T-helper 17 cell (primary cell): ENCODE measurements at regions not wholly inside any gene's neighbourhood (a gene's known extent, or its start where the extent isn't known, plus 50 kb on each side); places are given as distances from the start of the nearest gene placed in this dataset.

Experiments used
- ATAC-seq: fragments of 150-1000 bp; cut with Tn5 transposase; 2 replicates; pipeline ENCODE4 v1.10.0; 2021; ENCODE audit warnings: mild to moderate bottlenecking, moderate library complexity
- DNase-seq, 3 donors: peaks; one replicate each; pipeline versions ENCODE4 v3.0.0 to v3.0.0-alpha.2; 2020 to 2021
- H3K9me3 ChIP-seq: one replicate; pipeline ENCODE4 v1.7.0; 2013; ENCODE audit warnings: low read length, mild to moderate bottlenecking; ENCODE audit not compliant: control insufficient read depth, poor library complexity, severe bottlenecking
- H3K27ac Mint-ChIP-seq: one replicate; pipeline ENCODE4 v1.8.0; 2022; ENCODE audit warnings: mild to moderate bottlenecking, moderate library complexity, mixed read lengths
- H3K27me3 Mint-ChIP-seq: one replicate; pipeline ENCODE4 v1.8.0; 2022; ENCODE audit warnings: mixed read lengths
- H3K36me3 Mint-ChIP-seq: one replicate; pipeline ENCODE4 v1.8.0; 2022; ENCODE audit warnings: low read depth, mixed read lengths
- H3K4me1 Mint-ChIP-seq: one replicate; pipeline ENCODE4 v1.8.0; 2022; ENCODE audit warnings: mild to moderate bottlenecking, mixed read lengths
- H3K4me3 Mint-ChIP-seq: one replicate; pipeline ENCODE4 v1.8.0; 2022; ENCODE audit warnings: mild to moderate bottlenecking, moderate library complexity, mixed read lengths

GRCh38 chr10:55320187-55320700, 519.2 kb upstream of the PCDH15 start:
- ATAC-seq (no peak), DNase-seq (no peak)
- H3K9me3 ChIP-seq, result no peaks in the 10 kb centered on the region
- no peaks in the 10 kb centered on the region for H3K36me3 Mint-ChIP-seq
- no peaks in the 10 kb centered on the region for H3K27me3 Mint-ChIP-seq
- H3K4me1 Mint-ChIP-seq, result no peaks in the 10 kb centered on the region
- no peak overlapping the region for H3K4me3 Mint-ChIP-seq
- H3K27ac Mint-ChIP-seq, result no peak overlapping the region

- H3K9me3 ChIP-seq, result no peaks in the 10 kb centered on the region
- H3K36me3 Mint-ChIP-seq, result no peaks in the 10 kb centered on the region
- H3K27me3 Mint-ChIP-seq, result no peaks in the 10 kb centered on the region
- DNase-seq, result no peak
- no peak overlapping the region for H3K27ac Mint-ChIP-seq
- H3K4me1 Mint-ChIP-seq, result no peaks in the 10 kb centered on the region
- no peak overlapping the region for H3K4me3 Mint-ChIP-seq
- ATAC-seq, result no peak
Measured at GRCh38 chr10:55311848-55312635, 511.0 kb upstream of the PCDH15 start.

GRCh38 chr10:55310143-55310542, 509.1 kb upstream of the PCDH15 start:
- Mint-ChIP-seq H3K36me3 (no peaks in the 10 kb centered on the region), H3K27me3 (no peaks in the 10 kb centered on the region), H3K27ac (no peak overlapping the region), H3K4me3 (no peak overlapping the region), H3K4me1 (no peaks in the 10 kb centered on the region)
- DNase-seq (no peak), ATAC-seq (no peak)
- H3K9me3 ChIP-seq, result no peaks in the 10 kb centered on the region

- H3K4me1 Mint-ChIP-seq, result no peaks in the 10 kb centered on the region
- no peaks in the 10 kb centered on the region for H3K9me3 ChIP-seq
- H3K27me3 Mint-ChIP-seq, result no peaks in the 10 kb centered on the region
- ATAC-seq, result no peak
- DNase-seq, result no peak
- H3K36me3 Mint-ChIP-seq, result no peaks in the 10 kb centered on the region
- no peak overlapping the region for H3K4me3 Mint-ChIP-seq
- no peak overlapping the region for H3K27ac Mint-ChIP-seq
Measured at GRCh38 chr10:55305285-55305684, 504.3 kb upstream of the PCDH15 start.

- H3K4me1 Mint-ChIP-seq, result no peaks in the 10 kb centered on the region
- ATAC-seq (no peak), DNase-seq (no peak)
- no peaks in the 10 kb centered on the region for H3K9me3 ChIP-seq
- no peak overlapping the region for H3K4me3 Mint-ChIP-seq
- no peak overlapping the region for H3K27ac Mint-ChIP-seq
- H3K27me3 Mint-ChIP-seq, result no peaks in the 10 kb centered on the region
- H3K36me3 Mint-ChIP-seq, result no peaks in the 10 kb centered on the region
Measured at GRCh38 chr10:55287346-55287745, 486.3 kb upstream of the PCDH15 start.

- H3K27ac Mint-ChIP-seq, result no peak overlapping the region
- no peaks in the 10 kb centered on the region for H3K36me3 Mint-ChIP-seq
- no peak overlapping the region for H3K4me3 Mint-ChIP-seq
- no peaks in the 10 kb centered on the region for H3K4me1 Mint-ChIP-seq
- H3K9me3 ChIP-seq, result no peaks in the 10 kb centered on the region
- no peaks in the 10 kb centered on the region for H3K27me3 Mint-ChIP-seq
- no peak for ATAC-seq
- no peak for DNase-seq
Measured at GRCh38 chr10:55283031-55283430, 482.0 kb upstream of the PCDH15 start.

- no peaks in the 10 kb centered on the region for H3K4me1 Mint-ChIP-seq
- ATAC-seq (no peak), DNase-seq (no peak)
- H3K36me3 Mint-ChIP-seq, result no peaks in the 10 kb centered on the region
- H3K9me3 ChIP-seq, result no peaks in the 10 kb centered on the region
- no peaks in the 10 kb centered on the region for H3K27me3 Mint-ChIP-seq
- H3K4me3 Mint-ChIP-seq, result no peak overlapping the region
- H3K27ac Mint-ChIP-seq, result no peak overlapping the region
Measured at GRCh38 chr10:55280696-55281095, 479.7 kb upstream of the PCDH15 start.

GRCh38 chr10:55277549-55277948, 476.5 kb upstream of the PCDH15 start:
- no peak overlapping the region for H3K27ac Mint-ChIP-seq
- no peak overlapping the region for H3K4me3 Mint-ChIP-seq
- H3K9me3 ChIP-seq, result no peaks in the 10 kb centered on the region
- no peaks in the 10 kb centered on the region for H3K27me3 Mint-ChIP-seq
- ATAC-seq, result no peak
- no peak for DNase-seq
- H3K36me3 Mint-ChIP-seq, result no peaks in the 10 kb centered on the region
- H3K4me1 Mint-ChIP-seq, result no peaks in the 10 kb centered on the region

GRCh38 chr10:55274367-55274766, 473.3 kb upstream of the PCDH15 start:
- no peaks in the 10 kb centered on the region for H3K9me3 ChIP-seq

GRCh38 chr10:55273946-55274345, 472.9 kb upstream of the PCDH15 start:
- Mint-ChIP-seq H3K36me3 (no peaks in the 10 kb centered on the region), H3K27ac (no peak overlapping the region), H3K27me3 (no peaks in the 10 kb centered on the region), H3K4me1 (no peaks in the 10 kb centered on the region), H3K4me3 (no peak overlapping the region)
- ATAC-seq (no peak), DNase-seq (no peak)
- H3K9me3 ChIP-seq, result no peaks in the 10 kb centered on the region

More at GRCh38 chr10:55274367-55274766, 473.3 kb upstream of the PCDH15 start:
- DNase-seq (no peak), ATAC-seq (no peak)
- no peak overlapping the region for H3K27ac Mint-ChIP-seq
- H3K27me3 Mint-ChIP-seq, result no peaks in the 10 kb centered on the region
- H3K36me3 Mint-ChIP-seq, result no peaks in the 10 kb centered on the region
- H3K4me1 Mint-ChIP-seq, result no peaks in the 10 kb centered on the region
- H3K4me3 Mint-ChIP-seq, result no peak overlapping the region

- Mint-ChIP-seq H3K27ac (no peak overlapping the region), H3K4me3 (no peak overlapping the region), H3K4me1 (no peaks in the 10 kb centered on the region), H3K27me3 (no peaks in the 10 kb centered on the region), H3K36me3 (no peaks in the 10 kb centered on the region)
- no peaks in the 10 kb centered on the region for H3K9me3 ChIP-seq
- ATAC-seq, result no peak
- DNase-seq, result no peak
Measured at GRCh38 chr10:55272886-55273285, 471.9 kb upstream of the PCDH15 start.

GRCh38 chr10:55266797-55267196, 465.8 kb upstream of the PCDH15 start:
- H3K4me3 Mint-ChIP-seq, result no peak overlapping the region
- no peaks in the 10 kb centered on the region for H3K36me3 Mint-ChIP-seq

GRCh38 chr10:55263327-55263726, 462.3 kb upstream of the PCDH15 start:
- no peaks in the 10 kb centered on the region for H3K9me3 ChIP-seq
- Mint-ChIP-seq H3K4me3 (no peak overlapping the region), H3K4me1 (no peaks in the 10 kb centered on the region), H3K27ac (no peak overlapping the region), H3K27me3 (no peaks in the 10 kb centered on the region), H3K36me3 (no peaks in the 10 kb centered on the region)
- no peak for DNase-seq
- ATAC-seq, result no peak

More at GRCh38 chr10:55266797-55267196, 465.8 kb upstream of the PCDH15 start:
- no peak for ATAC-seq
- H3K27me3 Mint-ChIP-seq, result no peaks in the 10 kb centered on the region
- H3K9me3 ChIP-seq, result no peaks in the 10 kb centered on the region
- H3K27ac Mint-ChIP-seq, result no peak overlapping the region
- H3K4me1 Mint-ChIP-seq, result no peaks in the 10 kb centered on the region
- DNase-seq, result no peak

- Mint-ChIP-seq H3K4me3 (no peak overlapping the region), H3K4me1 (no peaks in the 10 kb centered on the region), H3K27me3 (no peaks in the 10 kb centered on the region), H3K36me3 (no peaks in the 10 kb centered on the region), H3K27ac (no peak overlapping the region)
- no peak for ATAC-seq
- no peak for DNase-seq
- H3K9me3 ChIP-seq, result peaks cover 6% of the 10 kb centered on the region
Measured at GRCh38 chr10:55242544-55242943, 441.5 kb upstream of the PCDH15 start.
